Stomach smooth muscle (tissue), 2 donors: ENCODE measurements at regions not wholly inside any gene's neighbourhood (a gene's known extent, or its start where the extent isn't known, plus 50 kb on each side); places are given as distances from the start of the nearest gene placed in this dataset.

ENCODE experiments used
- H3K27ac ChIP-seq: one replicate; pipeline ENCODE4 v1.7.0; 2013; ENCODE audit warnings: mild to moderate bottlenecking, low read length, inconsistent platforms
- H3K27me3 ChIP-seq, 2 donors: one replicate each; pipeline ENCODE4 v1.7.0; 2013; ENCODE audit warnings: low read length in 2 of 2; ENCODE audit not compliant: insufficient read depth in 2 of 2, control insufficient read depth in 1 of 2
- H3K36me3 ChIP-seq, 2 donors: one replicate each; pipeline ENCODE4 v1.7.0; 2013; ENCODE audit warnings: low read length in 2 of 2; ENCODE audit not compliant: control insufficient read depth in 2 of 2, insufficient read depth in 2 of 2
- H3K4me1 ChIP-seq: one replicate; pipeline ENCODE4 v1.7.0; 2013; ENCODE audit warnings: low read length; ENCODE audit not compliant: control insufficient read depth, insufficient read depth
- H3K4me3 ChIP-seq, 2 donors: one replicate each; pipeline ENCODE4 v1.7.0; 2013; ENCODE audit warnings: low read length in 2 of 2
- H3K9ac ChIP-seq, 2 donors: one replicate each; pipeline ENCODE4 v1.7.0; 2013; ENCODE audit warnings: low read length in 2 of 2, mild to moderate bottlenecking in 1 of 2
- H3K9me3 ChIP-seq, 2 donors: one replicate each; pipeline ENCODE4 v1.7.0; 2013; ENCODE audit warnings: low read length in 2 of 2; ENCODE audit not compliant: control insufficient read depth in 2 of 2
- donor health status: healthy.
- donor health status: Pancreatic carcinoma.

- no peaks in the 10 kb centered on the region for H3K36me3 ChIP-seq
- no peaks in the 10 kb centered on the region for H3K27me3 ChIP-seq
- no peak overlapping the region for H3K4me3 ChIP-seq
- no peak overlapping the region for H3K9ac ChIP-seq
- H3K9me3 ChIP-seq, result no peaks in the 10 kb centered on the region
- H3K4me1 ChIP-seq, result no peaks in the 10 kb centered on the region
- no peak overlapping the region for H3K27ac ChIP-seq
Measured at GRCh38 chr9:82406456-82407085, 418.0 kb downstream of the SPATA31D1 start.

- Histone ChIP-seq H3K27ac (no peak overlapping the region), H3K27me3 (no peaks in the 10 kb centered on the region), H3K4me3 (no peak overlapping the region), H3K36me3 (no peaks in the 10 kb centered on the region), H3K9ac (no peak overlapping the region), H3K4me1 (no peaks in the 10 kb centered on the region), H3K9me3 (no peaks in the 10 kb centered on the region)
Measured at GRCh38 chr9:82410306-82410705, 421.7 kb downstream of the SPATA31D1 start.

- Histone ChIP-seq H3K4me3 (no peak overlapping the region), H3K9ac (no peak overlapping the region), H3K27ac (no peak overlapping the region), H3K27me3 (no peaks in the 10 kb centered on the region), H3K36me3 (no peaks in the 10 kb centered on the region), H3K4me1 (no peaks in the 10 kb centered on the region), H3K9me3 (no peaks in the 10 kb centered on the region)
Measured at GRCh38 chr9:82410866-82411265, 422.3 kb downstream of the SPATA31D1 start.

GRCh38 chr9:82412586-82413305, 424.2 kb downstream of the SPATA31D1 start:
- Histone ChIP-seq H3K9ac (no peak overlapping the region), H3K36me3 (no peaks in the 10 kb centered on the region), H3K27ac (no peak overlapping the region), H3K9me3 (no peaks in the 10 kb centered on the region), H3K4me1 (no peaks in the 10 kb centered on the region), H3K4me3 (no peak overlapping the region), H3K27me3 (no peaks in the 10 kb centered on the region)

- Histone ChIP-seq H3K27me3 (no peaks in the 10 kb centered on the region), H3K4me1 (no peaks in the 10 kb centered on the region), H3K36me3 (no peaks in the 10 kb centered on the region), H3K27ac (no peak overlapping the region), H3K9me3 (no peaks in the 10 kb centered on the region), H3K9ac (no peak overlapping the region), H3K4me3 (no peak overlapping the region)
Measured at GRCh38 chr9:82417501-82417900, 428.9 kb downstream of the SPATA31D1 start.

GRCh38 chr9:82418334-82418733, 429.8 kb downstream of the SPATA31D1 start:
- H3K36me3 ChIP-seq, result no peaks in the 10 kb centered on the region
- no peak overlapping the region for H3K27ac ChIP-seq
- H3K27me3 ChIP-seq, result no peaks in the 10 kb centered on the region
- H3K4me3 ChIP-seq, result no peak overlapping the region
- no peak overlapping the region for H3K9ac ChIP-seq
- no peaks in the 10 kb centered on the region for H3K9me3 ChIP-seq
- H3K4me1 ChIP-seq, result no peaks in the 10 kb centered on the region

GRCh38 chr9:82419696-82420486, 431.3 kb downstream of the SPATA31D1 start:
- H3K9ac ChIP-seq, result no peak overlapping the region
- no peaks in the 10 kb centered on the region for H3K27me3 ChIP-seq
- no peak overlapping the region for H3K27ac ChIP-seq
- no peaks in the 10 kb centered on the region for H3K36me3 ChIP-seq
- no peak overlapping the region for H3K4me3 ChIP-seq
- H3K9me3 ChIP-seq, result no peaks in the 10 kb centered on the region
- H3K4me1 ChIP-seq, result no peaks in the 10 kb centered on the region

- no peaks in the 10 kb centered on the region for H3K9me3 ChIP-seq
- no peak overlapping the region for H3K9ac ChIP-seq
- no peaks in the 10 kb centered on the region for H3K27me3 ChIP-seq
- H3K36me3 ChIP-seq, result no peaks in the 10 kb centered on the region
- no peak overlapping the region for H3K4me3 ChIP-seq
- no peaks in the 10 kb centered on the region for H3K4me1 ChIP-seq
- H3K27ac ChIP-seq, result no peak overlapping the region
Measured at GRCh38 chr9:82421498-82421897, 432.9 kb downstream of the SPATA31D1 start.

GRCh38 chr9:82423700-82424099, 435.1 kb downstream of the SPATA31D1 start:
- no peak overlapping the region for H3K9ac ChIP-seq
- no peaks in the 10 kb centered on the region for H3K9me3 ChIP-seq

GRCh38 chr9:82424599-82425120, 436.1 kb downstream of the SPATA31D1 start:
- Histone ChIP-seq H3K36me3 (no peaks in the 10 kb centered on the region), H3K4me3 (no peak overlapping the region), H3K4me1 (no peaks in the 10 kb centered on the region), H3K27ac (no peak overlapping the region), H3K27me3 (no peaks in the 10 kb centered on the region), H3K9ac (no peak overlapping the region), H3K9me3 (no peaks in the 10 kb centered on the region)

More at GRCh38 chr9:82423700-82424099, 435.1 kb downstream of the SPATA31D1 start:
- no peaks in the 10 kb centered on the region for H3K27me3 ChIP-seq
- H3K4me3 ChIP-seq, result no peak overlapping the region
- H3K27ac ChIP-seq, result no peak overlapping the region
- H3K36me3 ChIP-seq, result no peaks in the 10 kb centered on the region
- no peaks in the 10 kb centered on the region for H3K4me1 ChIP-seq
